Hepatocyte (in vitro differentiated cells): ENCODE measurements at regions not wholly inside any gene's neighbourhood (a gene's known extent, or its start where the extent isn't known, plus 50 kb on each side); places are given as distances from the start of the nearest gene placed in this dataset.

Source experiments
- DNase-seq: peaks from one replicate; pipeline ENCODE4 v3.0.0-alpha.2; 2016; ENCODE audit warnings: low spot score
- H2AFZ ChIP-seq: fragments of 200-600 bp; sonication (generic); 2 replicates; pipeline ENCODE4 v1.6.0; 2016; ENCODE audit warnings: antibody characterized with exemption, mild to moderate bottlenecking
- H3K27ac ChIP-seq: fragments of 200-600 bp; sonication (generic); 2 replicates; pipeline ENCODE4 v1.5.1; 2016; ENCODE audit warnings: mild to moderate bottlenecking
- H3K27me3 ChIP-seq: fragments of 200-600 bp; sonication (generic); 2 replicates; pipeline ENCODE4 v1.6.1; 2016
- H3K36me3 ChIP-seq: fragments of 200-600 bp; sonication (generic); replicated peaks from 2 replicates; pipeline ENCODE4 v1.5.1; 2016; ENCODE audit warnings: low read depth; ENCODE audit not compliant: insufficient read depth
- H3K4me1 ChIP-seq: fragments of 200-600 bp; sonication (generic); 2 replicates; pipeline ENCODE4 v1.5.1; 2016; ENCODE audit warnings: mild to moderate bottlenecking, moderate library complexity; ENCODE audit not compliant: insufficient read depth
- H3K4me2 ChIP-seq: fragments of 200-600 bp; sonication (generic); 2 replicates; pipeline ENCODE4 v1.6.0; 2016
- H3K4me3 ChIP-seq: fragments of 200-600 bp; sonication (generic); 2 replicates; pipeline ENCODE4 v1.5.1; 2016; ENCODE audit warnings: mild to moderate bottlenecking
- H3K79me2 ChIP-seq: fragments of 200-600 bp; sonication (generic); 2 replicates; pipeline ENCODE4 v1.6.0; 2017; ENCODE audit warnings: mild to moderate bottlenecking
- H3K9me2 ChIP-seq: fragments of 200-600 bp; sonication (generic); replicated peaks from 2 replicates; pipeline ENCODE4 v1.6.0; 2017; ENCODE audit warnings: mild to moderate bottlenecking; ENCODE audit not compliant: insufficient read depth
- H3K9me3 ChIP-seq: fragments of 200-600 bp; sonication (generic); 2 replicates; pipeline ENCODE4 v1.5.1; 2016; ENCODE audit warnings: low read depth, mild to moderate bottlenecking
- H4K20me1 ChIP-seq: fragments of 200-600 bp; sonication (generic); 2 replicates; pipeline ENCODE4 v1.6.0; 2016; ENCODE audit warnings: mild to moderate bottlenecking; ENCODE audit not compliant: insufficient read depth, poor library complexity, severe bottlenecking
- EZH2 ChIP-seq: fragments of 200-600 bp; sonication (generic); IDR thresholded peaks from 2 replicates; pipeline ENCODE4 v1.6.1; 2016; ENCODE audit warnings: antibody characterized with exemption, mild to moderate bottlenecking, borderline replicate concordance
- EZH2phosphoT487 ChIP-seq: fragments of 200-600 bp; sonication (generic); IDR thresholded peaks from one replicate; pipeline ENCODE4 v1.6.1; 2018; ENCODE audit warnings: antibody characterized with exemption, mild to moderate bottlenecking, low read depth, moderate library complexity; ENCODE audit not compliant: unreplicated experiment, severe bottlenecking
- WGBS: methylation state at CpG from one replicate; pipeline ENCODE4 v1.1.6; 2016; ENCODE audit warnings: low lambda C conversion rate; ENCODE audit errors: missing lambda C conversion rate; 5-methylcytosine and 5-hydroxymethylcytosine counted together
- TF ChIP-seq, protein P1 (sequence below): fragments of 200-600 bp; sonication (generic); IDR thresholded peaks from 2 replicates; pipeline ENCODE4 v1.5.1; 2016; ENCODE audit warnings: antibody characterized with exemption, mild to moderate bottlenecking; ENCODE audit not compliant: poor library complexity

- TF ChIP-seq EZH2phosphoT487: no peak
- TF ChIP-seq EZH2: no peak
- TF ChIP-seq, protein P1, sequence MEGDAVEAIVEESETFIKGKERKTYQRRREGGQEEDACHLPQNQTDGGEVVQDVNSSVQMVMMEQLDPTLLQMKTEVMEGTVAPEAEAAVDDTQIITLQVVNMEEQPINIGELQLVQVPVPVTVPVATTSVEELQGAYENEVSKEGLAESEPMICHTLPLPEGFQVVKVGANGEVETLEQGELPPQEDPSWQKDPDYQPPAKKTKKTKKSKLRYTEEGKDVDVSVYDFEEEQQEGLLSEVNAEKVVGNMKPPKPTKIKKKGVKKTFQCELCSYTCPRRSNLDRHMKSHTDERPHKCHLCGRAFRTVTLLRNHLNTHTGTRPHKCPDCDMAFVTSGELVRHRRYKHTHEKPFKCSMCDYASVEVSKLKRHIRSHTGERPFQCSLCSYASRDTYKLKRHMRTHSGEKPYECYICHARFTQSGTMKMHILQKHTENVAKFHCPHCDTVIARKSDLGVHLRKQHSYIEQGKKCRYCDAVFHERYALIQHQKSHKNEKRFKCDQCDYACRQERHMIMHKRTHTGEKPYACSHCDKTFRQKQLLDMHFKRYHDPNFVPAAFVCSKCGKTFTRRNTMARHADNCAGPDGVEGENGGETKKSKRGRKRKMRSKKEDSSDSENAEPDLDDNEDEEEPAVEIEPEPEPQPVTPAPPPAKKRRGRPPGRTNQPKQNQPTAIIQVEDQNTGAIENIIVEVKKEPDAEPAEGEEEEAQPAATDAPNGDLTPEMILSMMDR: no peak
- DNase-seq: no peak
- no peak overlapping the region for H2AFZ ChIP-seq
- no peaks in the 10 kb centered on the region for H3K79me2 ChIP-seq
- H3K4me2 ChIP-seq: no peak overlapping the region
- peaks cover 5% of the 10 kb centered on the region for H3K4me1 ChIP-seq
- H3K9me3 ChIP-seq: no peaks in the 10 kb centered on the region
- no peaks in the 10 kb centered on the region for H3K9me2 ChIP-seq
- H3K36me3 ChIP-seq: no peaks in the 10 kb centered on the region
- 85% methylated on average over 19 of the region's 19 CpGs for WGBS
- H4K20me1 ChIP-seq: no peaks in the 10 kb centered on the region
- no peak overlapping the region for H3K27ac ChIP-seq
- no peak overlapping the region for H3K4me3 ChIP-seq
- H3K27me3 ChIP-seq: peaks cover 11% of the 10 kb centered on the region
Observed at GRCh38 chr13:111413407-111414187, 93.2 kb downstream of the TEX29 start.

GRCh38 chr13:111414341-111414740, 93.9 kb downstream of the TEX29 start:
- H3K36me3 ChIP-seq: no peaks in the 10 kb centered on the region
- DNase-seq: no peak
- no peaks in the 10 kb centered on the region for H3K9me2 ChIP-seq
- no peak overlapping the region for H3K27ac ChIP-seq
- WGBS: 88% methylated on average over 9 of the region's 9 CpGs
- H3K27me3 ChIP-seq: peaks cover 11% of the 10 kb centered on the region
- peaks cover 5% of the 10 kb centered on the region for H3K4me1 ChIP-seq
- TF ChIP-seq, protein P1: no peak
- TF ChIP-seq EZH2phosphoT487: no peak
- no peak for TF ChIP-seq EZH2
- no peak overlapping the region for H2AFZ ChIP-seq
- no peaks in the 10 kb centered on the region for H4K20me1 ChIP-seq
- no peaks in the 10 kb centered on the region for H3K79me2 ChIP-seq
- H3K4me3 ChIP-seq: no peak overlapping the region
- H3K4me2 ChIP-seq: no peak overlapping the region
- H3K9me3 ChIP-seq: no peaks in the 10 kb centered on the region

DNA sequence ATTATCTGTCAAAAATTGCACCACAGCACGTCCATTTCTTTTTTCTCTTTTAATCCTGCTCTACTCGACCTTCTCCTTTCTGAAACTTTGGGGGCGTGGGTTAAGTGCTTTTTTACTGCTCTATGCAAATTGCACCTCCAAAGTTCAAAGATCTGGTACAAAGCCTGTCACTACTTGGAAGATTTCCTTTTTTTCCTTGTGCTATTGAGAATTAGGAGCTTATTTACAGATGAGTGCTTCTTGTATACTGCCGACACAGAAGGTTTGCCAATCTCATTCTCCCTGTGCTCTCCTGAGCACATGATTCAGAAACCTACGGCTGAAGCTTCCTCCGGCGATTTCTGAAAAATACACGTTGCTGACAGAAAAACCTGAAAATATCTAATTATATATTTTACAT, 94.8 kb downstream of the TEX29 start:
- H3K27ac ChIP-seq: no peak overlapping the region
- H3K4me1 ChIP-seq: peaks cover 5% of the 10 kb centered on the region
- TF ChIP-seq EZH2: no peak
- no peak for TF ChIP-seq EZH2phosphoT487
- TF ChIP-seq, protein P1: no peak
- no peak overlapping the region for H2AFZ ChIP-seq
- H3K79me2 ChIP-seq: no peaks in the 10 kb centered on the region
- H3K27me3 ChIP-seq: peaks cover 11% of the 10 kb centered on the region
- no peak overlapping the region for H3K4me2 ChIP-seq
- H3K36me3 ChIP-seq: no peaks in the 10 kb centered on the region
- no peaks in the 10 kb centered on the region for H3K9me2 ChIP-seq
- H4K20me1 ChIP-seq: no peaks in the 10 kb centered on the region
- no peaks in the 10 kb centered on the region for H3K9me3 ChIP-seq
- 54% methylated on average over 8 of the region's 8 CpGs for WGBS
- no peak overlapping the region for H3K4me3 ChIP-seq
- no peak for DNase-seq
